K562 (cell line): ENCODE measurements at regions not wholly inside any gene's neighbourhood (a gene's known extent, or its start where the extent isn't known, plus 50 kb on each side); places are given as distances from the start of the nearest gene placed in this dataset.
A peak's percentile ranks its signal among the peaks of the same experiment; 100 is the strongest.

Experiments
- BACH1 ChIP-seq: fragments of 200-800 bp; sonication (Bioruptor generic); IDR thresholded peaks from 2 replicates; pipeline ENCODE4 v1.6.1; 2016; ENCODE audit warnings: missing genetic modification characterization, missing compliant biosample characterization
- ETV6 ChIP-seq, 3 experiments: fragments of 150-350 bp in 1 of 3; sonication (generic) in 1 of 3; formaldehyde crosslinking in 1 of 3; IDR thresholded peaks; 2 replicates each; pipeline versions ENCODE4 v1.6.1 to v1.8.0; 2014 to 2022; ENCODE audit warnings: borderline replicate concordance in 2 of 3, low read depth in 2 of 3, antibody characterized with exemption in 1 of 3, low read length in 1 of 3, mild to moderate bottlenecking in 1 of 3, missing genetic modification reagents in 1 of 3
- GABPA ChIP-seq: fragments of 200-800 bp; sonication (Bioruptor generic); conservative IDR thresholded peaks from 2 replicates; pipeline ENCODE4 v1.6.1; 2016; ENCODE audit warnings: low read depth, missing genetic modification characterization, missing compliant biosample characterization
- HEY1 ChIP-seq: fragments of 250-450 bp; sonication (Bioruptor Pico); IDR thresholded peaks from 2 replicates; pipeline ENCODE4 v1.5.0; 2020; ENCODE audit warnings: mild to moderate bottlenecking, moderate library complexity, borderline replicate concordance
- KDM1A ChIP-seq, 2 experiments: fragments of 450-650 bp; IDR thresholded peaks; 2 replicates each; pipeline ENCODE4 v1.6.1; 2016; ENCODE audit warnings: mild to moderate bottlenecking in 2 of 2
- MAFK ChIP-seq: IDR thresholded peaks from 2 replicates; pipeline ENCODE4 v1.6.1; 2011; ENCODE audit warnings: low read length, improper control_type of control experiment
- MYBL2 ChIP-seq, 2 experiments: fragments of 450-650 bp in 1 of 2; sonication (generic) in 1 of 2; formaldehyde crosslinking in 1 of 2; IDR thresholded peaks; 2 replicates each; pipeline versions ENCODE4 v1.6.1 to v1.8.1; 2017 to 2022; ENCODE audit warnings: borderline replicate concordance in 1 of 2, inconsistent platforms in 1 of 2, low read depth in 1 of 2, mild to moderate bottlenecking in 1 of 2, missing genetic modification reagents in 1 of 2, moderate library complexity in 1 of 2
- RCOR1 ChIP-seq, 2 experiments: IDR thresholded peaks; 2 replicates each; pipeline ENCODE4 v1.6.1; 2012; ENCODE audit warnings: low read depth in 2 of 2, low read length in 2 of 2, borderline replicate concordance in 1 of 2, improper control_type of control experiment in 1 of 2
- RHOXF2B ChIP-seq: fragments of 250-450 bp; sonication (Bioruptor Pico); conservative IDR thresholded peaks from 2 replicates; pipeline ENCODE4 v1.5.1; 2021
- SMARCE1 ChIP-seq: fragments of 450-650 bp; IDR thresholded peaks from 2 replicates; pipeline ENCODE4 v1.7.1; 2016; ENCODE audit warnings: mild to moderate bottlenecking
- TCF7 ChIP-seq: sonication (generic); IDR thresholded peaks from 2 replicates; pipeline ENCODE4 v1.6.1; 2016; ENCODE audit warnings: antibody characterized with exemption, borderline replicate concordance
- WHSC1 ChIP-seq: IDR thresholded peaks from one replicate; pipeline ENCODE4 v1.6.1; 2012; ENCODE audit warnings: low read length, control low read depth, inconsistent platforms
- XRCC3 ChIP-seq: fragments of 450-650 bp; IDR thresholded peaks from 2 replicates; pipeline ENCODE4 v1.6.1; 2017; ENCODE audit warnings: mild to moderate bottlenecking, moderate library complexity
- ZBTB1 ChIP-seq: sonication (generic); formaldehyde crosslinking; IDR thresholded peaks from 2 replicates; pipeline ENCODE4 v1.8.1; 2023; ENCODE audit warnings: missing genetic modification reagents, low read depth, mild to moderate bottlenecking, borderline replicate concordance
- ZNF140 ChIP-seq: fragments of 250-450 bp; sonication (Bioruptor Pico); IDR thresholded peaks from 2 replicates; pipeline ENCODE4 v1.8.0; 2021; ENCODE audit warnings: moderate library complexity, mild to moderate bottlenecking, inconsistent platforms
- ZNF175 ChIP-seq: fragments of 200-800 bp; sonication (Bioruptor generic); IDR thresholded peaks from 2 replicates; pipeline ENCODE4 v1.6.1; 2016; ENCODE audit warnings: low read depth, mild to moderate bottlenecking, missing genetic modification characterization, missing compliant biosample characterization
- TF ChIP-seq, protein P1 (sequence below), 2 experiments: fragments of 450-650 bp; IDR thresholded peaks; 2 replicates each; pipeline ENCODE4 v1.6.1; 2016
- TF ChIP-seq, protein P2 (sequence below): sonication (generic); IDR thresholded peaks from 2 replicates; pipeline ENCODE4 v1.6.1; 2016
- TF ChIP-seq, protein P3 (sequence below): fragments of 150-350 bp; IDR thresholded peaks from 2 replicates; pipeline ENCODE4 v1.6.1; 2014; ENCODE audit warnings: low read depth, mild to moderate bottlenecking, low read length, borderline replicate concordance
- TF ChIP-seq, protein P4 (sequence below): sonication (generic); formaldehyde crosslinking; IDR thresholded peaks from 2 replicates; pipeline ENCODE4 v1.8.0; 2022; ENCODE audit warnings: missing genetic modification reagents, mild to moderate bottlenecking, borderline replicate concordance

DNA sequence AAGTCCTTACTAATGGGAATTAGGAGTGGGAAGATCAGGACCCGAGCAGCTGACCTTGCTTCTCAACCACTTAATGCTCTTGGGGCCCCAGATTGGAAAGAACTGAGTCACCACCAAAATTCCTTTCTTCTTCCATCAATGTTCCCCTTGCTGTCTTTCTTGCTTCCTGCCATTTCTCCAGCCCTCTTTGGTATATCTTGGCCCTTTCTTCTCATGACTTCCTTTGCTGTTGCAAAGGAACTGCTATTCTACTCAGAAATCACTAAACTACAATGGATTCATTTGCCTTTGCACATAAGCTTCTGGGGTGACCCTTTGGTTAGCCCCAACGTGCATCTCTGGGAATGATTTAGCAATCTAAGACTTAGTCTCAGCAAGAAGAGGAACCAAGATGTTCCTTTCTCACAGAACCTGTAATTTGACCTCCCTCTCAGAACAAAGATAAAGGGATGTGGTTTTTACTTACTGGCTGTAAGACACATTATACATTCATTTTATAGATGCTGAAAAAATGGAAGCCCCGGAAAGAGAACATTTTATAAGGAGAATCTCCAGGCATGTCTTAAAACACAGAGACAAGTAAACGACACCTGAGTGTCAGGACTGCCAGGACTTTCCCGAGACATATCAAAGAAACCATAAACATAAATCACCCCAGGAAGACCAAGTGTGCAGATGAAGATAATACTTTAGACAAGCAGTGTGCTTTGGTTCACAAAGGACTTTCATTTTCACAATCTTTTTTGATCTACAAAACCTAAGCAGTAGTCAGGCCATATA lies 99.0 kb upstream of the TNFAIP3 start (continued):
- TF ChIP-seq, protein P1, sequence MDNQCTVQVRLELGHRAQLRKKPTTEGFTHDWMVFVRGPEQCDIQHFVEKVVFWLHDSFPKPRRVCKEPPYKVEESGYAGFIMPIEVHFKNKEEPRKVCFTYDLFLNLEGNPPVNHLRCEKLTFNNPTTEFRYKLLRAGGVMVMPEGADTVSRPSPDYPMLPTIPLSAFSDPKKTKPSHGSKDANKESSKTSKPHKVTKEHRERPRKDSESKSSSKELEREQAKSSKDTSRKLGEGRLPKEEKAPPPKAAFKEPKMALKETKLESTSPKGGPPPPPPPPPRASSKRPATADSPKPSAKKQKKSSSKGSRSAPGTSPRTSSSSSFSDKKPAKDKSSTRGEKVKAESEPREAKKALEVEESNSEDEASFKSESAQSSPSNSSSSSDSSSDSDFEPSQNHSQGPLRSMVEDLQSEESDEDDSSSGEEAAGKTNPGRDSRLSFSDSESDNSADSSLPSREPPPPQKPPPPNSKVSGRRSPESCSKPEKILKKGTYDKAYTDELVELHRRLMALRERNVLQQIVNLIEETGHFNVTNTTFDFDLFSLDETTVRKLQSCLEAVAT (IDR thresholded peaks at IDR 0.05) = no peak
- TF ChIP-seq GABPA = 0 out of 2 replicates have a peak, but pooled peaks have one; percentile 34
- TF ChIP-seq ZNF175 (CRISPR knock-in tag) = no peak
- no peak for TF ChIP-seq HEY1 (CRISPR knock-in tag)
- TF ChIP-seq, protein P2, sequence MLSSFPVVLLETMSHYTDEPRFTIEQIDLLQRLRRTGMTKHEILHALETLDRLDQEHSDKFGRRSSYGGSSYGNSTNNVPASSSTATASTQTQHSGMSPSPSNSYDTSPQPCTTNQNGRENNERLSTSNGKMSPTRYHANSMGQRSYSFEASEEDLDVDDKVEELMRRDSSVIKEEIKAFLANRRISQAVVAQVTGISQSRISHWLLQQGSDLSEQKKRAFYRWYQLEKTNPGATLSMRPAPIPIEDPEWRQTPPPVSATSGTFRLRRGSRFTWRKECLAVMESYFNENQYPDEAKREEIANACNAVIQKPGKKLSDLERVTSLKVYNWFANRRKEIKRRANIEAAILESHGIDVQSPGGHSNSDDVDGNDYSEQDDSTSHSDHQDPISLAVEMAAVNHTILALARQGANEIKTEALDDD = no peak
- TF ChIP-seq MAFK = no peak
- TF ChIP-seq ETV6 (IDR thresholded peaks at IDR 0.05; ENCODE audit: borderline replicate concordance in 1 of 2, low read depth in 2 of 2, low read length in 1 of 2) = no peak
- TF ChIP-seq ETV6 (CRISPR knock-in tag; IDR thresholded peaks at IDR 0.05; ENCODE audit: borderline replicate concordance) = no peak
- TF ChIP-seq, protein P3, sequence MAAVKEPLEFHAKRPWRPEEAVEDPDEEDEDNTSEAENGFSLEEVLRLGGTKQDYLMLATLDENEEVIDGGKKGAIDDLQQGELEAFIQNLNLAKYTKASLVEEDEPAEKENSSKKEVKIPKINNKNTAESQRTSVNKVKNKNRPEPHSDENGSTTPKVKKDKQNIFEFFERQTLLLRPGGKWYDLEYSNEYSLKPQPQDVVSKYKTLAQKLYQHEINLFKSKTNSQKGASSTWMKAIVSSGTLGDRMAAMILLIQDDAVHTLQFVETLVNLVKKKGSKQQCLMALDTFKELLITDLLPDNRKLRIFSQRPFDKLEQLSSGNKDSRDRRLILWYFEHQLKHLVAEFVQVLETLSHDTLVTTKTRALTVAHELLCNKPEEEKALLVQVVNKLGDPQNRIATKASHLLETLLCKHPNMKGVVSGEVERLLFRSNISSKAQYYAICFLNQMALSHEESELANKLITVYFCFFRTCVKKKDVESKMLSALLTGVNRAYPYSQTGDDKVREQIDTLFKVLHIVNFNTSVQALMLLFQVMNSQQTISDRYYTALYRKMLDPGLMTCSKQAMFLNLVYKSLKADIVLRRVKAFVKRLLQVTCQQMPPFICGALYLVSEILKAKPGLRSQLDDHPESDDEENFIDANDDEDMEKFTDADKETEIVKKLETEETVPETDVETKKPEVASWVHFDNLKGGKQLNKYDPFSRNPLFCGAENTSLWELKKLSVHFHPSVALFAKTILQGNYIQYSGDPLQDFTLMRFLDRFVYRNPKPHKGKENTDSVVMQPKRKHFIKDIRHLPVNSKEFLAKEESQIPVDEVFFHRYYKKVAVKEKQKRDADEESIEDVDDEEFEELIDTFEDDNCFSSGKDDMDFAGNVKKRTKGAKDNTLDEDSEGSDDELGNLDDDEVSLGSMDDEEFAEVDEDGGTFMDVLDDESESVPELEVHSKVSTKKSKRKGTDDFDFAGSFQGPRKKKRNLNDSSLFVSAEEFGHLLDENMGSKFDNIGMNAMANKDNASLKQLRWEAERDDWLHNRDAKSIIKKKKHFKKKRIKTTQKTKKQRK = no peak
- TF ChIP-seq MYBL2 (IDR thresholded peaks at IDR 0.05; ENCODE audit: low read depth) = no peak
- no peak for TF ChIP-seq MYBL2 (CRISPR knock-in tag; IDR thresholded peaks at IDR 0.05; ENCODE audit: borderline replicate concordance)
- TF ChIP-seq RHOXF2B (CRISPR knock-in tag) = no peak
- no peak for TF ChIP-seq WHSC1
- peak in 1 of 2 experiments; percentile 29; a peak in 2 of 4 replicates for TF ChIP-seq RCOR1 (IDR thresholded peaks at IDR 0.05; ENCODE audit: borderline replicate concordance in 1 of 2, low read depth in 2 of 2, low read length in 2 of 2)
- TF ChIP-seq BACH1 = no peak; the same call in 1 of the 2 replicates
- TF ChIP-seq ZBTB1 (CRISPR knock-in tag) = no peak
- no peak for TF ChIP-seq XRCC3
- TF ChIP-seq TCF7 = 0 out of 2 replicates have a peak, but pooled peaks have one; percentile 51
- TF ChIP-seq ZNF140 (CRISPR knock-in tag) = no peak
- peak; percentile 51; the same call in 1 of the 2 replicates for TF ChIP-seq SMARCE1
- TF ChIP-seq KDM1A (IDR thresholded peaks at IDR 0.05) = 0 out of 4 replicates have a peak, but pooled peaks of 1 of the 2 experiments have one; percentile 28
- TF ChIP-seq, protein P4, sequence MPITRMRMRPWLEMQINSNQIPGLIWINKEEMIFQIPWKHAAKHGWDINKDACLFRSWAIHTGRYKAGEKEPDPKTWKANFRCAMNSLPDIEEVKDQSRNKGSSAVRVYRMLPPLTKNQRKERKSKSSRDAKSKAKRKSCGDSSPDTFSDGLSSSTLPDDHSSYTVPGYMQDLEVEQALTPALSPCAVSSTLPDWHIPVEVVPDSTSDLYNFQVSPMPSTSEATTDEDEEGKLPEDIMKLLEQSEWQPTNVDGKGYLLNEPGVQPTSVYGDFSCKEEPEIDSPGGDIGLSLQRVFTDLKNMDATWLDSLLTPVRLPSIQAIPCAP (CRISPR knock-in tag) = no peak
